ENCODE measurements at regions not wholly inside any gene's neighbourhood (a gene's known extent, or its start where the extent isn't known, plus 50 kb on each side); places are given as distances from the start of the nearest gene placed in this dataset.

GRCh38 chr18:11290786-11291185 is 141.4 kb upstream of the PIEZO2 start:
- no peak for DNase-seq (ENCODE audit: low spot score)
- intact Hi-C loops (cut with DNase I), result no loop called here

GRCh38 chr18:11289248-11289647 is 139.9 kb upstream of the PIEZO2 start:
- intact Hi-C loops (cut with DNase I), result no loop called here
- no peak for DNase-seq (ENCODE audit: low spot score)

- DNase-seq (ENCODE audit: low spot score), result no peak
- intact Hi-C loops (cut with DNase I), result no loop called here
Observed at GRCh38 chr18:11288401-11288800, 139.0 kb upstream of the PIEZO2 start.

GRCh38 chr18:11286431-11286830 is 137.1 kb upstream of the PIEZO2 start:
- intact Hi-C loops (cut with DNase I), result no loop called here
- DNase-seq (ENCODE audit: low spot score), result no peak

GRCh38 chr18:11284811-11285210 is 135.4 kb upstream of the PIEZO2 start:
- DNase-seq (ENCODE audit: low spot score), result no peak
- intact Hi-C loops (cut with DNase I), result no loop called here

- intact Hi-C loops (cut with DNase I), result no loop called here
Observed at GRCh38 chr18:11284349-11284748, 135.0 kb upstream of the PIEZO2 start.

GRCh38 chr18:11283479-11284161 is 134.3 kb upstream of the PIEZO2 start:
- intact Hi-C loops (cut with DNase I), result no loop called here
- DNase-seq (ENCODE audit: low spot score), result no peak

More at GRCh38 chr18:11284349-11284748, 135.0 kb upstream of the PIEZO2 start:
- DNase-seq (ENCODE audit: low spot score), result no peak

- intact Hi-C loops (cut with DNase I), result no loop called here
- no peak for DNase-seq (ENCODE audit: low spot score)
Observed at GRCh38 chr18:11279461-11279860, 130.1 kb upstream of the PIEZO2 start.

- intact Hi-C loops (cut with DNase I), result no loop called here
- DNase-seq (ENCODE audit: low spot score), result no peak
Observed at GRCh38 chr18:11276678-11277077, 127.3 kb upstream of the PIEZO2 start.

- intact Hi-C loops (cut with DNase I), result no loop called here
- no peak for DNase-seq (ENCODE audit: low spot score)
Observed at GRCh38 chr18:11274144-11274794, 124.9 kb upstream of the PIEZO2 start.

GRCh38 chr18:11272516-11272915 is 123.1 kb upstream of the PIEZO2 start:
- intact Hi-C loops (cut with DNase I), result no loop called here
- DNase-seq (ENCODE audit: low spot score), result no peak

- intact Hi-C loops (cut with DNase I), result no loop called here
- DNase-seq (ENCODE audit: low spot score), result no peak
Observed at GRCh38 chr18:11271954-11272353, 122.6 kb upstream of the PIEZO2 start.

- no peak for DNase-seq (ENCODE audit: low spot score)
- intact Hi-C loops (cut with DNase I), result no loop called here
Observed at GRCh38 chr18:11269257-11269656, 119.9 kb upstream of the PIEZO2 start.

GRCh38 chr18:11268741-11269233 is 119.4 kb upstream of the PIEZO2 start:
- intact Hi-C loops (cut with DNase I), result no loop called here
- no peak for DNase-seq (ENCODE audit: low spot score)

- intact Hi-C loops (cut with DNase I), result no loop called here
- DNase-seq (ENCODE audit: low spot score), result no peak
Observed at GRCh38 chr18:11268153-11268552, 118.8 kb upstream of the PIEZO2 start.

- intact Hi-C loops (cut with DNase I), result no loop called here
- DNase-seq (ENCODE audit: low spot score), result no peak
Observed at GRCh38 chr18:11266781-11267480, 117.6 kb upstream of the PIEZO2 start.

GRCh38 chr18:11261486-11261885 is 112.1 kb upstream of the PIEZO2 start:
- DNase-seq (ENCODE audit: low spot score), result no peak
- intact Hi-C loops (cut with DNase I), result no loop called here

GRCh38 chr18:11260961-11261461 is 111.6 kb upstream of the PIEZO2 start:
- no peak for DNase-seq (ENCODE audit: low spot score)
- intact Hi-C loops (cut with DNase I), result no loop called here

- intact Hi-C loops (cut with DNase I), result no loop called here
- no peak for DNase-seq (ENCODE audit: low spot score)
Observed at GRCh38 chr18:11259469-11260150, 110.2 kb upstream of the PIEZO2 start.
